ENCODE measurements at regions not wholly inside any gene's neighbourhood (a gene's known extent, or its start where the extent isn't known, plus 50 kb on each side); places are given as distances from the start of the nearest gene placed in this dataset.

DNA sequence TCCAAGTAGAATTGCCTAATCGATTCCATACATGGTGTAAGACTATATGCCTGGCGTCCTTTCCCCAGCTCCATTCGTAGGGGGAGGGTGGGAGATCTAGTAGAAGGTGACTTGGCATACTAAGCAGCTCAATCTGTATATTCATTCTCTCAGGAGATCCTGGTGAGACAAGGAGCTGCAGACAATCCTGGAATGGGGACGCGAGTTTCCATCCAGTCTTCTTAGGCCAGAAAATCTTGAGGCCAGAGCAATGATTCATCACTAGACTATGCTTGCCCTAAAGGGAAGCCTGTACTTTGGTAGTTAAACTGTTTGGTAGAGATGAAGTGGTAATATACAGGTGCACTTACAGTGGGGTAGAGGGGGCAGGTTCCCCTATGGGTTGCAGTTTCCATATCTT lies 468.7 kb downstream of the ADGRL2 start:
- TF ChIP-seq CTCF (IDR thresholded peaks at IDR 0.05) (no peak), POLR2A (IDR thresholded peaks at IDR 0.05) (no peak), EP300 (IDR thresholded peaks at IDR 0.05) (no peak)
